LNCAP (cell line): ENCODE measurements at regions not wholly inside any gene's neighbourhood (a gene's known extent, or its start where the extent isn't known, plus 50 kb on each side); places are given as distances from the start of the nearest gene placed in this dataset.

Experiments
- TF ChIP-seq, protein P1 (sequence below): fragments of 450-650 bp; IDR thresholded peaks from 2 replicates; pipeline ENCODE4 v1.5.1; 2017; ENCODE audit warnings: mild to moderate bottlenecking

DNA sequence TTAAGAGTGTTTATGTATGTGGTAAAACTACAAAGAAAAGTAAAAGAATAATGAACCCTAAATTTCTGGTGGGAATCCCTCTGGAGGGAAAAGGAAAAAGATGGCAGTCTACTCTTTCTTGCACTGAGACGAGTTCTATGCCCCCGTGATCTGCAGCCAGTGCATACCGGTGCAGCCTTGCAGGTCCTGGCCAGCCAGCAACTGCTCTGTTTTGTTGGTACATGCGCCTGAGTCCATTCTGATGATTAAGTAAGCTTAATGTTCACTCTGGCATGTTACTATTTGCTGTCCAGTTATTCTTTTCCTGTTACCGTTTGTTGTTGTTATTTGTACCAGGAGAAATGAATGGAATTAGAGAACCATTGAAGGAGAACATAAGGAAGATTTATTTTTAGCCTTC lies 95.1 kb upstream of the TMC3 start:
- TF ChIP-seq, protein P1, sequence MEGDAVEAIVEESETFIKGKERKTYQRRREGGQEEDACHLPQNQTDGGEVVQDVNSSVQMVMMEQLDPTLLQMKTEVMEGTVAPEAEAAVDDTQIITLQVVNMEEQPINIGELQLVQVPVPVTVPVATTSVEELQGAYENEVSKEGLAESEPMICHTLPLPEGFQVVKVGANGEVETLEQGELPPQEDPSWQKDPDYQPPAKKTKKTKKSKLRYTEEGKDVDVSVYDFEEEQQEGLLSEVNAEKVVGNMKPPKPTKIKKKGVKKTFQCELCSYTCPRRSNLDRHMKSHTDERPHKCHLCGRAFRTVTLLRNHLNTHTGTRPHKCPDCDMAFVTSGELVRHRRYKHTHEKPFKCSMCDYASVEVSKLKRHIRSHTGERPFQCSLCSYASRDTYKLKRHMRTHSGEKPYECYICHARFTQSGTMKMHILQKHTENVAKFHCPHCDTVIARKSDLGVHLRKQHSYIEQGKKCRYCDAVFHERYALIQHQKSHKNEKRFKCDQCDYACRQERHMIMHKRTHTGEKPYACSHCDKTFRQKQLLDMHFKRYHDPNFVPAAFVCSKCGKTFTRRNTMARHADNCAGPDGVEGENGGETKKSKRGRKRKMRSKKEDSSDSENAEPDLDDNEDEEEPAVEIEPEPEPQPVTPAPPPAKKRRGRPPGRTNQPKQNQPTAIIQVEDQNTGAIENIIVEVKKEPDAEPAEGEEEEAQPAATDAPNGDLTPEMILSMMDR, result no peak

DNA sequence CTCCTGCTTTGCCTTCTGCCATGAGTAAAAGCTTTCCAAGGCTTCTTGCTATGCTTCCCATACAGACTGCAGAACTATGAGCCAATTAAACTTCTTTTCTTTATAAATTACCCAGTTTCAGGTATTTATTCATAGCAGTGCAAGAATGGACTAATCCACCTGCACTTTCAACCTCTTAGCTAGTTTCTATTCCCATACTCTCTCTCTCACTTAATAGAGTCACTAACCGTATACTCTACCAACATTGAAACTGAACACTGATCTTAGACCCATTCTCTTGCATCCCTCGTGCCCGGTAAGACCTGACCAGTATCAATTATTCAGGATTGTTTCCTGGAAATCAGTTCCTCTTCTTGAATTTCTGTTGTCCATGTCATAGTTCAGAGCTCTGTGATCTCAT lies 92.7 kb upstream of the TMC3 start:
- TF ChIP-seq, protein P1, result no peak

DNA sequence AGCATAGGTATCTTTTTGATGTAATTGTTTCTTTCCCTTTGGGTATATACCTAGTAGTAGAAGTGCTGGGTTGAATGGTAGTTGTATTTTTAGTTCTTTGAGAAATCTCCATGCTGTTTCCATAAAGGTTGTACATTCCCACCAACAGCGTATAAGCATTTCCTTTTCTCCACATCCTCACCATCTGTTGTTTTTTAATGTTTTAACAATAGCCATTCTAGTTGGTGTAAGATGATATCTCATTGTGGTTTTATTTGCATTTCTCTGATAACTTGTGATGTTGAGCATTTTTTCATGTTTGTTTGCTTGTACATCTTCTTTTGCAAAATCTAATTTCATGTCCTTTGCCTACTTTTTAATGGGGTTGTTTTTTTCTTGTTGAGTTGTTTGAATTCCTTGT lies 80.0 kb upstream of the TMC3 start:
- TF ChIP-seq, protein P1, result no peak

DNA sequence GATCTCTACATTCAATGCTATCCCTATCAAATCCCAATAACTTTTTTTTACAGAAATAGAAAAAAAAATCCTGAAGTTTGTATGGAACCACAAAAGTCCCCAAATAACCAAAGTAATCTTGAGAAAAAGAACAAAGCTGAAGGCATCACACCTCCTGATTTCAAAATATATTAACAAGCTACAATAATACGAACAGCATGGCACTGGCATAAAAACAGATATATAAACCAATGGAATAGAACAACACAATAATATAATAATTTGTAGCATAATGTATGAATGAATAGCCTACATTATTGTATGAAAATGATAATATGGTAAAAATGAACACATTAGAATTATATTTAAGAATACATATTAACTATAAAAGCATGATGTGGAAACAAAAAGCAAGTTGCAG lies 76.7 kb upstream of the TMC3 start:
- TF ChIP-seq, protein P1, result no peak

DNA sequence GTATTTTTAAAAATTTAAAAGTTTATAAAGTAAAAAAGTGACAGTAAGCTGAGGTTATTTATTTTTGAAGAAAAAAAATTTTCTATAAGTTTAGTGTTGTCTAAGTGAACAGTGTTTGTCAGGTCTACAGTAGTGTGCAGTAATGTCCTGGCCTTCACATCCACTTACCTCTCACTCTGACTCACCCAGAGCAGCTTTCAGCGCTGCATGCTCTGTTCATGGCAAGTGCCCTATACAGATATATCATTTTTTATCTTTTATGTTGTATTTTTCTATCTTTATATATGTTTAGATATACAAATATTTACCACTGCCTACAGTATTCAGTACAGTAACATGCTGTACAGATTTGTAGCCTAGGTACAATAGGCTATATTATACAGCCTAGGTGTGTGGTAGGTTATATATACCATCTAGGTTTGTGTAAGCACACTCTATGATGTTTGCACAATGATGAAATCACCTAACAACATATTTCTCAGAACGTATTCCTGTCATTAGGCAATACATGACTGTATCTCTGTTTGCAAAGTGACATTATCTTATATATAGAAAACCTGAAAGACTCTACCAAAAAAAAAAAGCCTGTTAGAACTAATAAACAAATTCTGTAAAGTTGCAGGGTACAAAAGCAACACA lies 75.9 kb upstream of the TMC3 start:
- TF ChIP-seq, protein P1, result no peak

DNA sequence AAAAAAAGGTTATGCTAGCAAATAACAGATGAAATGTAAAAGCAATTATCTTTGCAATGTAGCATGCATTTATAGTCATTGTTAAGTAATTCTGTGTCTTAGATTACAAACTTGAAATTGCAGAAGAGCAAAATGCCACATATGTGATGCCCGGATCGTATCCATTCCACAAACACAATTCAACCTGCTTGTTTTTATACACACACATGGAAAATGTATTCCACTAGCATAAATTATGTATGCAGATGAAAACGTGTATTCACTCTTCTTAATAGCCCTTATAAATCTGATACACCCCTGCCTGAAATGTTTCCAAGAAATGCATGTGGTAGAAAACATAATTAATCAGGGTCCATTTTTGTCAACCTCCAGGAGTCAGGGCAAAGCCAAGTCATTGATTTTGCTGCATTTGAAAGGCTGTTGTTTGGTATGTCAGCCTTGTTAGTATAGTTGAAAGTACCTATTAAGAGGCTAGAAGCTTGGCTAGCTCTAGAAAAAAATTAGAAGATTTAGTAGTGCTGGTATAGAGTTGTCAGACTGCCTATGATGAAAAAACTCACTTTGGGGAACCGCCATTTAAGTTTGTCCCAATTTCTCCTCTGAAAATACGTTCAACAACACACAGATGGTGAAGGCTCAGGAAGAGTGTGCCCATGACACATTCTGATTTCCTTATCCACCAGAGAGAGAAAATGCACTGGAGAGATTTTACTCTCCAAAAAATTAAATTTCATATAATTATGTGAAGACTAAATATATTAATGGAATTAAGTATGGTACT lies 69.2 kb upstream of the TMC3 start:
- TF ChIP-seq, protein P1, result no peak

DNA sequence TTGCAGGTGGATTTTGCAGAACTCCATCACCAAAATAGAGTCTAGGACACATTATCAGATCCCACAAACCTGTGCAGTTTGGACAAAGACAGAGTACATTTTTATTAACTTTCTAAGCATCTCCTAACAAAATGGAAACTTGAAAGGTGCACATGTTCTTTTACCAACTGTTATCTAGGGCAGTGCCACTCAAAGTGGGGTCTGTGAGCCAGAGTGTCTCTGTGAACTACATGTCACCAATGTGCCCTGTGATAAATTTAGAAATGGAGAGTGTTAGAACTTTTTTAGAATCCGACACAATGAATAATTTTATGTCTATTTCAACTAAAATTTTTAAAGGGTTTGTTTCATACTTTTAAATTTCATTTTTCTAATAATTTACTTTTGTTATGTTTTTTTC lies 68.4 kb upstream of the TMC3 start:
- TF ChIP-seq, protein P1, result no peak
